GM21528 (cell line): ENCODE measurements at regions not wholly inside any gene's neighbourhood (a gene's known extent, or its start where the extent isn't known, plus 50 kb on each side); places are given as distances from the start of the nearest gene placed in this dataset.
"Not testable (repeated sequence)": the region's sequence is repeated elsewhere in the genome, so short reads cannot be mapped to it uniquely, and the experiment has no call there.

ENCODE experiments used
- ATAC-seq: cut with Tn5 transposase; IDR thresholded peaks from one replicate; pipeline ENCODE4 v1.9.1; 2021; ENCODE audit warnings: mild to moderate bottlenecking, moderate library complexity; ENCODE audit not compliant: unreplicated experiment, low FRiP score

DNA sequence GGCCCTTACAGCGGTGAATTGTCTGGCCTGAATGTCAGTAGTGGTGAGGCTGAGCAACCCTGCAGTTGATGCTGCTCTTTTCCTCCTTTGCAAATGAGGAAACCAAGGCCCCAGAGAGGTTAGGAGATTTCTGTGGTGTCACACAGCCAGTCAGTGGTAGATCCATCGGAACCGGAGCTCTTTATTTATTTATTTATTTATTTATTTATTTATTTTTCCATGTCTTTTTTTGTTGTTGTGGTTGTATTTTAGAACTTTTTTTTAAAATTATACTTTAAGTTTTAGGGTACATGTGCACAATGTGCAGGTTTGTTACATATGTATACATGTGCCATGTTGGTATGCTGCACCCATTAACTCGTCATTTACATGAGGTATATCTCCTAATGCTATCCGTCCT lies 368.4 kb upstream of the CLINT1 start:
- not testable (repeated sequence) for ATAC-seq

DNA sequence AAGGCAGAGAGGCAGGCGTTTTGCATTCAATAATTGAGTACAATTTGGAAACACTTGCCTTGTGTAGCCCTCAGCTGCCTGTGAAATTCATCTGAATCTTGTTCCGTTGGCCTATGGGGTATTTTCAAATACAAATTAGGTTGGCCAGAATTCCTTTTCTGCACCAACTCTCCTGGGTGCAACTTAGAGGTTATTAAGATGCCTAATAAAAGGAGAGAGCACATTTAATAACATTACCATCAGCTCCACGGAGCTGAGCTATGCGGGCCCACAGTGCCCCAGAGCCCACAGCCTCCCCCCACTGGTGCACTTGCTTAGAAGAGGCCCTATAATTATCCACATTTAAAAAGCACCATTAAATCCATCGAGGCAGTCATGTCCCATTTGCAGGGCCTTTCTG lies 367.6 kb upstream of the CLINT1 start:
- ATAC-seq, result no peak

DNA sequence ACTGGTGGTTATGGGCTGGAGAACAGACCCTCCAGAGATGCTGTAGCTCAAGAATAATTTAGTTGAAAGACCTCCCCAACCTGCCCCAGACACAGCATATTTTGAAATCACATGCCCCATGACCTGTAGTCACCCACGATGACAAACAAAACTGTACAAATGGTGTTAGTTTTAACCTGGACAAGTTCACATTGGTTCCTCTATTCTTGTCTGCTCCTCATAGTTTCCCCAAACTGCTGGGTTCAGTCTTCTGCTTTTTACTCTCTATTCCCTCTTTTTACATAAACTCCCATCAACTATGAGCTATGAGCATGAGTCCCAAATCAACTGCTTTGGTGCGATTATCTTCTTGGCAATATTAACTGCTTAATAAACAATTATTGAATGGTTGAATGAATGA lies 365.3 kb upstream of the CLINT1 start:
- ATAC-seq, result no peak

DNA sequence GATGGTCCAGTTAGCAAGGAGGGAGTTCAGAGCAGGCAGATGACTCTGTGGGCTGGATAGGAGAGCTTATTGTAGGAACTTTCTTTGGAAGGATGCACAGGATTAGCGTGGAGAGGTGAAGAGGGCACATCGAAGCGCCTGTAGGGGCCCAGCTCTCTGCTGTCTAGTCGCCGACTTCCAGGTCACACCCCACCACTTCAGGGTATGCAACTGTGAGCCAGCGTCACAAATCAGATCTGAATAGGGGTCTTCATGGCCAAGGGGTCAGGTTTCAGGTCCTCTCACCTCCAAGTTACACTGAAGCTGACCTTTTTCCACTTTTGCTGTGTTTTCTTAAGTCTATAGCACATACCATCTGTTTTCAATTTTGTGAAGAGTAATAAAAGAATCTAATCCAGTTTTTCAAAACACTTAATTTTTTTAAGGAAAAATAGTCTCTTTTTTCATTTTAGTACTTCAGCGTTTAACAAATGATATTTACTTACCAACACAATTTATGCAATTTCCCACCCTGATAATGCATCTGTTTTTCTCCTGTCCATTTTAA lies 364.2 kb upstream of the CLINT1 start:
- ATAC-seq, result no peak

DNA sequence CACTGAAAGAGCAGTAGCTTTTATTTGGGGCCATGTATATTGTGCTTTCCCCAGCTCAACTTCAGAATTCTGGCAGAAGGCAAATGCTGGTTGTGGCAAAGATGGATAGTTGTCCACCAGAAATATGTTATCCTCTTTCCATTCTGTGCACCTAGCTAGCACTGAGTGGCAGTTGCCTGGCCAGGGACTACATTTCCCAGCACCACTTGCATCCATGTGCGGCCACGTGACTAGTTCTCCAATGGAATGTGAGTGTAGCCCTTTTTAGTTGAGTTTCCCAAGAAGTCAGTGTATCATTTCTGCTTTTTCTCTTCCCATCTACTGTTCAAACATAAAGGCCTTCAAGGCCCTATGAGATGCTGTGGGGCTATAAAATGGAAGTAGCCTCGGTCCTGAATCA lies 354.0 kb upstream of the CLINT1 start:
- no peak for ATAC-seq

DNA sequence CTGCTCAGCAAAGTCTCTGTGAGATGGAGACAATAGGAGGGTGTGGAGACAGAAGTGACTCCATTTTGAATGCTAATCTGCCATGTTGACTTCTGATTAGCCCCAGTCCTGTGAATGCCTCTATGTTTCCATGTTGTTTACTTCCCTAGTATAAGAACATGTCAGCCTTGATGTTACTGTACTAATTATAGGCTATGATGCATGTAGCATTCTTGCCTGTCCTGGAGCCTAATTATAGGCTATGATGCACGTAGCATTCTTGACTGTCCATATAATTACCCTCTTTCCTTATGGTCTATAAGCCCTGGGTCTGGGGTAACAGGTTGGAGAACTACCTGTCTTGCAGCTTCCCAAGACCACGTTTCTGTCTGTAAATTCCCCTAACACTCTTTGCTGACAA lies 353.3 kb upstream of the CLINT1 start:
- ATAC-seq, result no peak

DNA sequence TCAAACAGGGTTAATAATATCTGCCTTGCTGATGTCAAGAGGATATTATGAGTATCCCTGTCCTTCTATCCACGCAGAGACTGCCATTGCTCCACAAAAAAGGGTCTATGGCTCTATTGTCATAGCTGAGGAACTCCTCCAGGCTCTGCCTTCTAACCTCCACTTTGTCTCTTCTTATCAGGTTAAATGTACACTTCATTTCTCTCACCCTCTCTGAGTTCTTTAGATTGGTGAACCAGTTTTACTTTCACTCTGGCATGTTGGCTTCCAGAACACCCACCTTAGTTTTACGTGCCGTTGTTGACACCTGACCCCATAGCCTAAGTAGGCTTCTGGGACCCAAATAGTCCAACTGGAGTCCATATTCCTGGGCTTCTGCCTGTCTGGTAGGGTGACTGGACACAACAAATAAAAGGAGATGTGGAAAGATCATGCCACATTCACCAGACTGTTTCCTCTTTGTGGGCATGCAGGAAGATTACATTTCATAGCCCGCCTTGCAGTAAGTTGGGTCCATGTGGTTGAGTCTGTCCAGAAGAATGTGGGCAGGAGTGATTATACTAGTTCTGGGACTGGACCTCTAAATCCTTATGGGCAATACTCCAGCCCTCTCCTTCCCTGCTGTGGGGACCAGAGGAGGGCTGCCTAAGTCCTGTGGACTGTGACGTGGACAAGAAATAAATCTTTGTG lies 350.4 kb upstream of the CLINT1 start:
- ATAC-seq, result no peak

DNA sequence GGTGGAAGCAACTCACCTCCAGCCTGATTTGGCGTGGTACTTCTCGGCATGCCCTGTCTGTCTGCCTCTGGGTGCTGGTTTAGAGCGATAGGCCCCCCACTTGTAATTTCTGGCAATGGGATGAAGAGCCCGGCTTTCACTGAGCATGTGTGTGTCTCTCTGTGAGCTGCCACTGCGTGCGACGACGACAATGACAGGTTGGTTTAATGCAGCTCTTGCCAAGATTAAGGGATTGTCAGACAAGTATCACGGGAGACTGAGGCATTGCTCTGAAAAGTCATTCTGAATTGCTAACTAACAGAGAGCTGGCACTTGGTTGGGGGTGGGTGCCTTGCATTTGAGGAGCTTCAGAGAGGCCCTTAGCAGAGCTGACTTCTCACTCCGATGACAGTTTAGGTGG lies 348.8 kb upstream of the CLINT1 start:
- ATAC-seq, result no peak

DNA sequence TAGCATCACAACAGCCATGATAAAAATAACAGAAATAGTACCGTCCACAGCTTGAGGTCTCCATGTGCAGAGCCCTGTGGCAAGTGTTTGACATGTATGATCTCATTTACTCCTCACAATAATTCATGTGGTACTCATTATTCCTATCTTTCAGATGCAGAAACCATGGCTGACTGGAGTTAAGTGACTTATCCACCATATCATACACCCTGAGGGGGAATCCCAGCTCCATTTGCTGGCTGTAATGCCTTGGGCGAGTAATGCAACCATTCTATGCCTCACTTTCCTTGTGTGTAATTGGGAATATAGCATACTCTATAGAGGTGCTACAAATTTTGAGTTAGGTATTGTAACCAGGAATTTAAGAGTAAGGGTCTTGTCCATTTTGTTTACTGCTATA lies 347.0 kb upstream of the CLINT1 start:
- ATAC-seq, result no peak

DNA sequence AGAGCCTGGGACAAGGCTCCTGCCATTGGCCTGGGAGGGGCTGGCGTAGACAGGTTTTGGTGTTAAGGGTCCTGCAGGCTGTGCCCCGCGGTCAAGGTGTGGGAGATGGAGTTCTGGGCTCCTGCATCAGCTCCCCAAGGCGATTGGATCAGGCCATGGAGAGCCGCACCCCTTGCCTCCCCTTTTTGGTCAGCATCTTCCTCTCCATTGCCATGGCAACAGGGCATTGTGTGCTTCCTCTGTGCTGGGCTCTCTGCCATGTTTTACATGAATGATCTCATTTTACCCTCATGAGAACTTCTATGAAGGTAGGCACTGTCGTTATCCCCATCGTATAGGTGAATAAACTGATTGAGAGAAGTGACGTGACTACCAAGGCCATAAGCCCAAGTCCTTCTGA lies 344.3 kb upstream of the CLINT1 start:
- no peak for ATAC-seq

DNA sequence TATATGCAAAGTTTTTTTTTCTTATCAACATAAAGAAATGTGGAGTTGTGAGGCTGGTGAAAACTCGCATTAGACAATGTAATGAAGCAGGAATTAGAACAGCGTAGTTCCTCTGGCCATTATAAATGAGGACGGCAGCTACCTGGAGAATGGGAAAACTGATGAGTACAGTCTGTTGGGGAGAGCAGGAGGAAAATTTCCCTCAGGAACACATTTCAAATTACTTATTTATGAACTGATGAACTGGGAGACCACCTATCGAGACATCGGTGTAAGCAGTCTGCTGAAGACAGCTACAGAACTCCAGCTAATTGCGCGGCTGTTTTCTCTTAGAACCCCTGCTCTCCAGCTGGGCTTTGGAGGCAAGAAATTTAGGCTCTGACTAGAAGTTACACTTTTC lies 343.9 kb upstream of the CLINT1 start:
- ATAC-seq, result no peak

DNA sequence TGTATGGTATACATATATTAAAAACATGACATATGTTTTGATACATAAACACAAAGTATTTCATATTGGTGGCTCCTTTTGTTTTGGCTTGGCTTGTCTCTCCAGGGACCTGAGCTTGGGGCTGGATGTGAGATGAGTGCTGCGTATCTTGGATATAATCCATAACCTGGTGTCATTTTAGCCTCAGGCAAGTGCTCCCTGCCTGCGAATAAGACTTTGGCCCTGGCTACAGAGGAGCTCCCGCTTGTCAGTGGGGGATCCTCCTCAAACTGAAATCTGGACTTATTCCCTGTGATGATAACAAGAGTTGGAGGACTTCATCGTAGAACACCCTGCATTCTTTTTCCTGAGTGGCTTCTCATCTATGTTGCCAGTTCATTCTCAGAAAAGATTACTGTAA lies 341.7 kb upstream of the CLINT1 start:
- no peak for ATAC-seq

DNA sequence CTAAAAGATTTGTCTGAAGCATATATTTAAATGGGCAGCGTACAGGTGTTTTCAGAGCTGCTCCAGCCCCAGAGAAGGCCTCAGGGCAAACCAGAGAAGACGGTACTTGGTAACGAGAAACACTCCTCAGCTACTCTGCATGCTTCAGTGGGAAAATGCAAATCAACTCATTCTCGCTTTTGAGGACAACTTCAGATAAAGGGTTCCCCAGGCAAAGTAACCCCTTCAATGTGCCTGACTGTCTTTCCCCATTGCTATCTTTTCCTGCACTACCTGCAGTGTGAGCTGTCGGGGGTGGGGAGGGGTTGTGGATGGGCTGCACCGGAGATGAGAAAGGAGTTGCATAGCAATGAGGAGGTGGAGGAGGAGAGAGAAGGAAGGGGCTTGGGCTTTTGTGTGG lies 339.7 kb upstream of the CLINT1 start:
- ATAC-seq, result peak; percentile 94

DNA sequence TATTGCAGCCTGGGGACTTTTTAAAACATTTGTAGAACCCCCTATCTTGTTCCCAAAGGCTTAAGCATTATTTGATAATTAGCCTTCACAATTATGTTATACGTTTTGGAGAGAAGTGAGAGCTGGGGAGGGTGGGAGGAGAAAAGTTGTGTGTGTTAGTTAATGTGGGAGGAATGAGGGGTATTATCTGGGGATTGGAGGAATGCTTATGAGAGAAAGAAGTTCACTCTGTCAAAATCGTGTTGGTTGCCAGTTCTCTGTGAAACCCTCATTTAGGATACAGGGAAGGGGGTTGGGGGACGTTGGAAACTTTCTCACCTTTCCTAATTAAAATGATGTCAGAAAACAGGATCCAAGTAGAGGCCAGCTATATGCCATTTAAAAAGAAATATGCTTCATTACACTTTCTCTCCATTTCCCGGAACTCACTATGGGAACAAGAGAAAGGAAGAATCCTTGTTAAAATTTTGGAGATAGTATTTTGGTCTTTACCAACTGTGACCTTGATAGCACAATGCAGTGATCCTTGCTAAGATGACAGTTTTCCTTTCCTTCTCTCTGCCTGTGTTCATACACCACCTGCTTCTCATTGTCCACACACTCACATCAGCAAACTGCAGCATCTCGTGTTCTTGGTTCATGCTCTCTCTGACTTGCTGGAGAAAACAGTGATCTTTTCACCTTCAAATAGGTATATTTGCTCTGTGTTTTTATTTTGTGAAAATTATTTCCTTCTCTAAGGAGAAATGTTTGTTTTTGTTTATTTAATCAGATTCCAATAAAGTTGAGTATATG lies 336.7 kb upstream of the CLINT1 start:
- no peak for ATAC-seq

DNA sequence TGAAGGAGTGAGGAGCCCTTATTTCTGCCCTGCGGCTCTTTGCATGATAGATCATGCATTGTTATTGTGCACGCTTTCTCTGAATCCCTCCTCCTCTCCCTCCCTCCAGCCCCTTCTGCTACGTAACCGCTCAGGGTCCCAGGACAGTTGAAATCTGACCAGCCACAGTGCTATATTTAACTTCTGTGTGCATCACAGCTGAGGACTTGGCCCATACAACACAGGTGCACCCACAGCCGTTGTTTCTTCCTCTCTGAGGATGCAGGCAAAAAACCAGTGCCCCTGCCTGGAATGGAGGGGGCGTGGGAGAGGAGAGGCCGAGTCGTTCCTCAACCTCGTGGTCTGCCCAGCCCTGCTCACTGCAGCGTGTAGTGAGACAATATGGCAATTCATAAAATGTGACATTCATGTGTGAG lies 335.6 kb upstream of the CLINT1 start:
- no peak for ATAC-seq

DNA sequence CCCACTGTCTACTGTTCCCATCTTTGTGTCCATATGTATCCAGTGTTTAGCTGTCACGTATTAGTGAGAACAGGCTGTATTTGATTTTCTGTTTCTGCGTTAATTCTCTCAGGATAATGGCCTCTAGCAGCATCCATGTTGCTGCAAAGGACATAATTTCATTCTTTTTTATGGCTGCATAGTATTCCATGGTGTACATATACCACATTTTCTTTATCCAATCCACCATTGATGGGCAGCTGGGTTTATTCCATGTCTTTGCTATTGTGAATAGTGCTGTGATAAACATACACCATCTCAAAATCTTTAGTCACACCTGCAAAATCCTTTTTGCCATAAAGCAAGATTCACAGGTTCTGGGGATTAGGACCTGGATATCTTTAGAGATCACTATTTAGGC lies 334.4 kb upstream of the CLINT1 start:
- not testable (repeated sequence) for ATAC-seq

DNA sequence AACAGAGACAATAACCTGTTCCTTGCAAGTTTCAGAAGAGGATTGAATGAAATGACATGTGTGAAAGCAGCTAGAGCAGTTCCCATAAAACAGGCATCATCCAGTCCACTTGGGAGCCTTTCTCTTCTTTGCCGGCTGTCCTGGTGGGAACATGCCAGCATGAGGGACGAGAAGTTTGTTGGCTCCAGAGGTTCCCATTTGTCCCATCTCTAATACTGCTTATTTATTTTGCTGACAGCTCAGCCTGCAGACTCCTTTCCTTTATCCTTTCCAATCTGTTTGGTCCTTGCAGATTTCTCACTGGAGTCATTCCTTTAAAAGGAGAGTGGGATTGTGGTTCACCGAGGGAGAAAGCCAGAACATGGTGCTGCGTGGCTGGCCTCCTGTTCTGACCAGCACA lies 321.5 kb upstream of the CLINT1 start:
- ATAC-seq, result no peak

DNA sequence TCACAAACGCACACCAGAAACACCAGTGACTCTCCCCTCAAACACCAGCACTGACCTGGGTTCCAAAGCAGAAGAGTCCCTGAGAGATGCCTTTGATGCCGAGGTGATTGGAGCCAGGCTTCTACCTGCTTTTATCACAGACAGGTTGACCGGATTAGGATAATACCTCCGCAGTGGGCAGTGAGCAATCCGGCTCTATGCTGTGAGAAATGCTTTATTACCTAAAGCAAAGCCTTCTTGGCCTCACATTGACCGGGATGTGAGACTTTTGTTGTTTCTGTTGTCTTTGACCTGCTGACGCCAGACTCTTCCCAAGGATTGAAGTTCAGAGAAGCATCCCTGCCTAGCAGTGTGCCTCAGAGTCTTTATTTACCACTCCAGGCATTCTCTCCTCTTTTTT lies 320.3 kb upstream of the CLINT1 start:
- no peak for ATAC-seq

DNA sequence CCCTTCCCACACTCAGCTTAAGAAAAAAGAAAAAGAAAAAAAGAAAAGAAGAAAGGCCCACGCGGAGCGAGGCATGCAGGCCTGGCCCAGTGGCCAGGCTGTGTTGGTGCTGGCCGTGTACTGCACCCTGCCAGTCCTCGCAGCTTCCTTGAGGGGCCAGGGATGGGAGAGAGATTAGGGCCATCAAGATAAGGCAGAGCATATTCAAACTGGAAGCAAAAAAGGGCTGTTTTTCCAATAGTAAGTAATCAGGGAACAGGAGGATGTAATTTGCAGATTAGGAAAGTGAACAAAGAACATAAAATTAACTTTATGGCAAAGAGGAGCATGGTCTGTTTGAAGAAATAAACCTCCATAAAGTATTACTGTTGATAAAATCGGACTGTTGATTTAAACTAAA lies 319.6 kb upstream of the CLINT1 start:
- ATAC-seq, result no peak

DNA sequence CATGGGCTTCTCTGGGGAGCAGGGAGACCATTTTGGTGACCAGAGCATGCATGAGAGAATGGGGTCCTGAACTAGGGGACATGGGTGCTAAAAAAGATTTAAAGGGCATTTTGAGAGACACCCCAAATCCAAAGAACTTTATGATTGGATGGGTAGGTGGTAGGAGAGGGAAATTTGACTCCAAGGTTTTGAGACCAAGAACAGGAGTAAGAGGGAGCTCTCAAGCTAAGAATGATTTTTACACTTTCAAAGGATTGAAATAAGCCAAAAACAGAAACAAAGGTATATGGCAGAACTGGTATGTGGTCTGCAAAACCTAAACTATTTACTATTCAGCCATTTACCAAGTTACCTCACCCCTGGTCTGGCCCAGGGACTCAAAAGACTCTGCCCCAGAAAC lies 318.2 kb upstream of the CLINT1 start:
- no peak for ATAC-seq

DNA sequence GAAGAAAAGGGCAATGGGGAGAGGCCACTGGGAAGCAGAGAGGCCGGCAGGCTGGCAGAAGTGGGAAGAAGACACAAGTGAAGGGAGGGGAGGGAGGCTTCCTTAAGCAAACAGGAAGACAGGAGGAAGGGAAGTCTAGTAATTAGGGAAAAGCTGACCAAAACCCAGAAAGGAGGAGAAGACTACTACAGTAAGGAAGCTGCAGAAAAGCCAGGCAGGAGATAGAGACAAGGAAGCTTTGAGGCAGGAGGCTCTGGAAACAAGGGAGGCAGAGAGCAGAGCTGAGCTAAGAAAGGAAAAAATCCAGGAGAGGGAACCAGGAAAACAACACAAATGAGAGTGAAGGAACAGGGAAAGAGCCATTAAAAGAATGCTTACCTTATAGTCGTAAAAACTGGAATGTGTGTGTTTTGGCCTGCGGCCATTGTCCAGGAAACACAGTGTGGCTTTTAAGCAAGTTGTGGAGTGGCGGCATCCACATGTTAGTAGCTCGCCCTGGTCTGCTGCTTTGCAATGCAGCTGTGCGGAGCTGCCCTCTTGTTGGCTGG lies 317.1 kb upstream of the CLINT1 start:
- no peak for ATAC-seq
